ENCODE measurements at regions not wholly inside any gene's neighbourhood (a gene's known extent, or its start where the extent isn't known, plus 50 kb on each side); places are given as distances from the start of the nearest gene placed in this dataset.
"Not testable (repeated sequence)": the region's sequence is repeated elsewhere in the genome, so short reads cannot be mapped to it uniquely, and the experiment has no call there.

DNA sequence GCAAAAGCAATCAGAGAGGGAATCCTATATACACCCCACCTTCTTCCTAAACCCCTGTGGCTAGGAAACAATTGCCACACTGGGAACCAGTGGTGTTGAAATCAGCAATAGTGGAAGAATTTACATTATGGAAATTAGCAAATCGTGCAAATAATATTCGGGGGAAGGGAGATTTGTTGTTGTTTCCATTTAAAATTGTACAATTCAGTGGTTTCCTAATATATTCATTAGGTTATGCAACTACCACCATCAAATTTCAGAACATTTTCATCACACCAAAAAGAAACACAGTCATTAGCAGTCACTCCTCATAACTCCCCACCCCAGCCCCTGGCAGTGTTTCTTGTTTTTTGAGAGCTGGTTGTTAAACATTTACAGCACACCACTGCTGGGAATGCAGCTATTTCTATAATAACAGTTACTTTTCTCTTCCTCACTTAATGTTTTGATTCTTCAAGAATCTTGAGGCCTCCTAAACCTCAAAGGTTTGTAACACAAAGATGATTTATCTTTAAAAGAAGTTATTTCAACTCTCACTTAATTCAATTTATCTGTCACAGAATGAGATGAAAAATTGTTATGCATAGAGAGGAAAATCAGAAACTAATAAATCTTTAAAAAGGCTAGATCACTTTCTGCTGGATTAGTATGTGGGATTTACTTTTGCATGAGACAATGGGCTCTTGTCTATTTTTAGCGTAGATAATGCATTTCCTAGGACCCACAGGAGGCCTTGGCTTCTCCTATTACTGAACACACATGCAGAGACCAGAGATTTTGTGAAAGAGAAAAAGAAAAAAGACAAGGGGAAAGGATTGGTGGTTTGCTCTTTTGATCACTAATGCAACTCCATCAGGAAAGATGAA is 91.8 kb upstream of the DAPK1 start:
- no peak for DNase-seq (ENCODE audit: low spot score)

DNA sequence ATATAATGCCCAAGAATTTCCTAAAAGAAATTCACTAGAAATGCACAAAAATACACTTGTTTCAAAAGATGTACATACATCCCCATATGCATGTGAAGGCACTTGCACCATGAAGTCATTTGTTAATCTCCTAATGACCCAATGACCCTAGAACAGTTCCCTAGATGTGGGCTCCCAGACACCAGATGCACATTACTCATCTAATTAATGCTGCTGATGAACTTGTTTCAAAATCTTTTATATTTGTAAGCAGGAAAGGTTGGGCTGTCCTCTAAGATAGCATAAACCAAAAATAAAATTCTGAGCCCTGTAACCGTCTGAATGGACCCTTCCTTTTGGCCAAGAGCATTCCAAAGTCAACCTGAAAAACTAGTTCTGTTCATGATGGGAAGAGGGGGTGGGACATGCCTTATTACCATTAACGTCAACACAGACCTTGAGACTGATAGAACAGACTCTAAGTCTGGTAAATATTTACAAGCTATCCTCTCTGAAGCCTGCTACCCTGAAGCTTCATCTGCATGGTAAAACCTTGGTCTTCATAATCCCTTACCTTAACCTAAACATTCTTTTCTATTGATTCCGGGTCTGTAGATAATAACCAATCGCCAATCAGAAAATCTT is 91.0 kb upstream of the DAPK1 start:
- no peak for DNase-seq (ENCODE audit: low spot score)

DNA sequence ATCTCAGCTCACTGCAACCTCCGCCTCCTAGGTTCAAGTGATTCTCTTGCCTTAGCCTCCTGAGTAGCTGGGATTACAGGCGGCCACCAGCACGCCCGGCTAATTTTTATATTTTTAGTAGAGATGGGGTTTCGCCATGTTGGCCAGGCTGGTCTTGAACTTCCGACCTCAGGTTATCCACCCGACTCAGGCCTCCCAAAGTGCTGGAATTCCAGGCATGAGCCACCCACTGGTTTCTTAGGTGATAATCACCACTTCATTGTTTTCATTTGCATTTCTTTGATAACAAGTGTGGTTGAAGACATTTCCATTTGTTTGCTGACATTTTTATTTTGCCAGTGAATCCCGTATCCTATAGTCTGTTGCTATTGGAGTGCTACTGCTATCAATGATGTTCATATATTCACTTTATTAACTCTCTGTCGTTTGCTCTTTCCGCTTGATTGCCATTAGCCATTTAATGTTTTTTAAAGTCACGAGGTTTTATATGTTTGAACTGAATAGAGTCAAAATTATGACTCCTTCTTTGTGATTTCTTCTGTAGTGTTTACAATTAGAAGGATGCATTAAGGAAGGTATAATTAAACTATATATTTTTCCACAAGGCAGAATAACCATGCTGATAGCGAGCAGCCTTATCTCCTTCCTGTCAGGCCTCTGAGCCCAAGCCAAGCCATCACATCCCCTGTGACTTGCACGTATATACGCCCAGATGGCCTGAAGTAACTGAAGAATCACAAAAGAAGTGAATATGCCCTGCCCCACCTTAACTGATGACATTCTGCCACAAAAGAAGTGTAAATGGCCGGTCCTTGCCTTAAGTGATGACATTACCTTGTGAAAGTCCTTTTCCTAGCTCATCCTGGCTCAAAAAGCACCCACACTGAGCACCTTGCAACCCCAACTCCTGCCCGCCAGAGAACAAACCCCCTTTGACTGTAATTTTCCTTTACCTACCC is 87.3 kb upstream of the DAPK1 start:
- not testable (repeated sequence) for DNase-seq (ENCODE audit: low spot score)

DNA sequence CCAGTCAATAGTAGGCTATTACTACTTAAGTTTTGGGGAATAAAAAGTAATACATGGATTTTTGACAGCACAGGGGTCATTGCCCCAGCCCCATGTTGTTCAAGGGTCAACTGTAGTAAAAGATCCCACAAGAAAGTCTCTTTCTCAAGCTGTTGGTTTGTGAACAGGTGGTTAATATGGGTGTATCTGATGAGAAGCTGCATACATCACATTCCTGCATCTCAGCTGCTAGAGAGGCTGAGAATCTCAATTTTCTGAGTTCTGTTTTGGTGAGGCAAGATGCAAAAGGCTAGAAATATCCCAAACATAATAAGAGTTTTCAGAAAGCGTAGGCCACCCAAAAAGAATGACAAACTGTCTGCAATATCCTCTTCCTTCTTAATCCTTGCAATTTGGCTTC is 76.8 kb upstream of the DAPK1 start:
- DNase-seq (ENCODE audit: low spot score) = no peak

DNA sequence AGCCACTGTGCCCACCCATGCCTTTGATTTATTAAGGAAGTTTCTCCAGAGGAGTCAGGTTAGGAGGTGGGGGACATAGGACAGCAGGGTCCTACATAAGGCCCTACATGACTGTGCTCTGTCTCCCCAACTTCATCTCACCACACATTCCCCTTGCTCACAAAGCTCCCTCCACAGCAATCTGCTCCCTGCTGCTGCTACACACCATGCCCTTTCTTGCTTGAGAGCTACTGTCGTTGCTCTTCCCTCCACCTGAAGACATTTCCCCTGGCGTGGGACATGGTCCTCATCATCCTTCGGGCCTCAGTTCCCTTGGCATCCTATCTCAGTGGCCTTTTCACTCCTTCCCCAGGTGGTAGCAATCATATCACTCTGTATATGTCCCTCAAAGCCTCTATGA is 75.9 kb upstream of the DAPK1 start:
- DNase-seq (ENCODE audit: low spot score) = no peak

DNA sequence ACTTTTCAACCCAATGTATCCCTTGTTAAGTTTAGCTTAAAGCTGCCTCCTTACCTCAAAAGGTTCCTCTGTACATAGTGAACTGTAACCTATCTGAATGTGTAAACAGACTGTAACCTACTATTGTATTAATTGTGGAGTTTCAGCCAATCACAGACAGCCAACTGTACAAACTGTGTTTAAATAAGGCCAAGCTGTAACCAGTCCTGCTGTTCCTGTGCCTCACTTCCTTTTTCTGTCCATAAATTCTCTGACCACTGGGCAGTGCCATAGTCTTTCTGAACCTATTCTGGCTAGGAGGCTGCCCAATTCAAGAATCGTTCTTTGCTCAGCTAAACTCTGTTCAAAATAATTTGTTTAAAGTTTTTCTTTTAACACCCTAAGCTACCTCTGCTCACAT is 74.7 kb upstream of the DAPK1 start:
- DNase-seq (ENCODE audit: low spot score) = no peak

DNA sequence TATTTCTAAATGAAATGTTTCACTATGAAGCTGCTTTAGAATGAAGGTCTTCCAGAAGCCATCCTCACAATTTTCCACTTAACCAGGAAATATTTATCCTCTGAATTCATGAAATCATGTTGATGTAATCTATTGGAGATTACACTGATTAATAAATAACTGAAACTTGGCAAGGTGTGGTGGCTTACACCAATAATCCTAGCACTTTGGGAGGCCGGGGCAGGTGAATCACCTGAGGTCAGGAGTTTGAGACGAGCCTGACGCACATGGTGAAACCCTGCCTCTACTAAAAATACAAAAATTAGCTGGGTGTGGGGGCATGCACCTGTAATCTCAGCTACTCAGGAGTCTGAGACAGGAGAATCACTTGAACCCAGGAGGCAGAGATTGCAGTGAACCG is 73.8 kb upstream of the DAPK1 start:
- not testable (repeated sequence) for DNase-seq (ENCODE audit: low spot score)

DNA sequence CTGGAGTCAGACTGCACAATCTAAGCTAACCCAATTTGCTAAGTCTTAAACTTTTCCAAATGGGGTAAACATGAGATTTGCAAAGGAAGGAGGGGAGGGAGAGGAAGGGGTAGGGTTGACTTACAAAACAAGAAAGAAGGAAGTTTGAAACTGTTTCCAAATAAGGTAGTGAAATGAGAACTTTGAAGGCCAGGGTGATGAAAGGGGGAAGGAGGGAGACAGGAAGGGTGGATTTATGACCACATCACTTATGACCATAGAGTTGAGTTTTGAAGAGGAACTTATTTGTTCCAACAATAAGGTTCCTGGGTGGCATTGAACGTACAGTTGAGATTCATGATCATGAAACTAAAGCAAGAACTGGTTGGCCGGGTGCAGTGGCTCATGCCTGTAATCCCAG is 72.5 kb upstream of the DAPK1 start:
- DNase-seq (ENCODE audit: low spot score) = no peak

DNA sequence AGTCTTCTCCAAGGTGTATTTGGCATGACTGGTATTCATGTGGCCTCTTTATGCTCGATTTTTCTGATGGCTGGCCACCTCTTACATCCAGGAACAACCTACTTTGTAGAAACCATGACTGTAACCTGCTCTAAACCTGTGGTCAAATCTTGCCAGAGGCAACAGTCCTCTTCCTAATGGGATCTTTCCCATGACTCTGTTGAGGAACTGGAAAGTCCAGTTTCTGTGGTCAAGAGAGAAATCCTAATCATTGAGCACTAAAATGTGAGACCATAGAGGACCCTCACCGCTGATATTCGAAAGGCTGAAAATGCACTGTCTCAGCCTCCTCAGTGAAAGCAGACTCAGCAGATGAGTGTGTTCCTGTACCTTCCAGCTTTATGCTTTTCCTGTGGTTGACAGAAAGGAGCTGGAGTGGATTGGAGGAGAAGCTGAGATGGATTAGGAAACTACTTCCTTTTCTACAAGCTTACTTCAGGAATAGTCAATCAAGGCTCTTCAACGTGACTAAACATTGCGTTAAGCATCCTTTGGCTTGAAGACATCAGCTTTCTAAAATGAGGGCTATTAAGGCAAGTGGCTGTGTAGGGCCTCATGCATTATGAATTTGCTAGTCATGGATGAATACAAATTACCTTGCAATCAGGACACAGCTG is 69.7 kb upstream of the DAPK1 start:
- DNase-seq (ENCODE audit: low spot score) = no peak

DNA sequence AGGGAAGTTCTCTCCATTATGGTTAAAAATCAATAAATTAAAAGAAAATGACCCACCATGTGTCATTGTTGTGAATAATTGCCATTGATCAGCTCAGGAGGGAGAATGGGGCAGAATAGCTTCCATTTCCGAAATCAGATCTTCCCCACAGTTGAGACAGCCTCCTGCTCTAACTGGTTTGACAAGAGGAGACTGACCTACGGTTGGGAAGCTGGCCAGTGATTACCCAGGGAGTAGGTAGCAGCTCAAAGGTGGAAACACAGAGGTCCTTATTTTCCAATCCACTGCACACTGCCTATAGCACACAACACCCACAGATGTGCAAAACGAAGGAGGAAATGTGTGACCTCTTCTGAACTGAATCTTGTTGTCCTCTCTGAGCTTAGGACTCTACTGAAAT is 69.0 kb upstream of the DAPK1 start:
- no peak for DNase-seq (ENCODE audit: low spot score)

DNA sequence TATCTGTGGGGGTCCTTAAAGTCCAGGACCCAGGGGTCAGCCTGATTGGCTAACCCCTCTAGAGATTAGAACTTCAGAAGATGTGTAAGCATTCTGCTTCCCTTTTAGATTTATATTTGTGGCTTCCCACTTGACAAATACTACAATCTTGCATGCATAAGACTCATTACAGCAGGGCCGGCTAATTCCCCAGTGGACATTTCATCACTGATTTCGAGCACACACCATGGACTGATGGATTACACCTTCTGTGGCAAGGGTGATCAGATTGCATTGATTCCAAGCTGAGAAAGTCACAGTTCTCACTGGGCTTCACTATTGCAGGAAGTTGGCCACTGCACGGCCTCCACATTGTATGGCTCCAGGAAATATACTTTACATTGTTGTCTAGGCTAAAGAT is 65.8 kb upstream of the DAPK1 start:
- no peak for DNase-seq (ENCODE audit: low spot score)

DNA sequence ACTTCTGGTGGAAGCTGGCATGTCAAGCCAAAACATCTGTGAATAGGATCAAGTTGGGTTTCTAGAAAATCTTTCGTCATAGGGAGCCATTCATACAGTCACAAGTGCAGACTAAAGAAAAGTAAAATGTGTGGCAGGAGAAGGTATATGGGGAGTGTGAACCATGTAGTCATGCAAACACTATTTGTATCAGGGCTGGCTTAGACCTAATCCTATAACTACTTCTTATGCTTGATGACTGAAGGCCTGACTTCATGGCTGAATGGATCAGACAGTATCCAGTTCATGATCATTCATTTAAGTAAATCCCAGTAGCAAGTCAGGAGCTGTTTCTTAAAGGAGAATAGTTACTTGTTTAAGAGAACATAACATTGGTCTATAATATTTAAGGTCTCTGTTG is 63.8 kb upstream of the DAPK1 start:
- DNase-seq (ENCODE audit: low spot score) = no peak

DNA sequence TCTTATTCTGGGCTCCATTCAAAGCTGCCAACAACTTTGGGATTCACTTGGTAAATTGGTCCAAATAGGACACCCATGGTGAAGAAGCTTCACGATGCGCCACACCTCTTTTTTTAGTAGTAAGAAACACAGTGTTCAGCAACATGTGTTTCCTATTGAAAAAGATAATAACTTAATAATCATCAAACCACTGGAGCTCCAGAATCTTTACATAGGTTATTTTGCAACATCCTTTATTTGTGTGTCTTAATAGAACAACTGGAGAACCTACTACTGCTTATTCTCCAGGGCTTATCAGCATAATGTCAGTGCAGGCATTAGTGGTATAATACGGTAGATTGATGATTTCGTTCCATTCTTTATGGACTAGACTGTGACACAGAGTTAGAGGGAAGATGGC is 63.3 kb upstream of the DAPK1 start:
- no peak for DNase-seq (ENCODE audit: low spot score)

DNA sequence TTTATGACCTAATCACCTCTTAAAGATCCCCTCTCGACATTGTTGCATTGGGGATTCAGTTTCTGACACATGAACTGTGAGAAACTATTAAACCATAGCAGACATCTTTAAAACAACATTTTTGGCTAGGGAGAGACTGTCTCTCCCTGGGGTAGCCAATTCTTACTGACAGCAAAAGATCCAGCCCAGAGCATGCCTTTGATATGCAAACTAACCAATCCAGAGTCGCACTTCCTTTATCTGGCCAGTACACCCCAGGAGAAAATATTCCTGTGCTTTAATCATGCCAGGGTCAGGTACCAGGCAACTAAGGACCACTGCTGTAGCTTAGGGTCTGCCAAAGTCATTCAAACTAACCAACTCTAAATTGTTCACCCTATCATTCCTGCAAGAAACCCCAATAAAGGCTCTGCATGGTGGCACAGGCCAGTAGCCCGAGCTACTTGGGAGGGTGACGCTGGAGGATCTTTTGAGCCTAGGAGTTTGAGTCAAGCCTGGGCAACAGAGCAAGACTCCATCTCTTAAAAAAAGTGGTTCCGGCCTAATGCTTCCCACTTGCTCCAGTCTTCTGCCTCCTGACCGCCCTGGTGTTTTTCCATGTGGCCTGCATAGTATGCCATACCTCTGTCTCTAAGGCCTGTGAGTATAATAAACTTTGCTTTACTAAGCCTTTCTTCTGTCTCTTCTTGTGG is 62.3 kb upstream of the DAPK1 start:
- no peak for DNase-seq (ENCODE audit: low spot score)

DNA sequence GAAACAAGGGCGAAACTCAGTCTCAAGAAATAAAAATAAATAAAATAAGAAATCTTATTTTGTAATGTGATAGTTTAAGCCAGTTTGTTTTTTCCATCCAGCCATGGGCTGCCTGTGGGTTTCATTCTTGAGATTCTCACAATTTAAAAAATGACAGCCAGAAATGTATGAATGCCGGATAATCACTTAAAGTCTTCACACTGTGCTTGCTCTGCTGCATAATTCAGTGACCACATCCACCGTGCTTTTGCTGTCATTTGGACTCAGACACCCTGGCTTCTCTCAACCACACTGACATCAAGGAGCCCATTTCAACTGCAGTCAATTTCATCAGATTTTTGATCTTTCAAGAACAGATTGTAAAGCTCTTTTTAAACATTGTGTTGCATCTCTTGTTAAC is 61.0 kb upstream of the DAPK1 start:
- DNase-seq (ENCODE audit: low spot score) = no peak

DNA sequence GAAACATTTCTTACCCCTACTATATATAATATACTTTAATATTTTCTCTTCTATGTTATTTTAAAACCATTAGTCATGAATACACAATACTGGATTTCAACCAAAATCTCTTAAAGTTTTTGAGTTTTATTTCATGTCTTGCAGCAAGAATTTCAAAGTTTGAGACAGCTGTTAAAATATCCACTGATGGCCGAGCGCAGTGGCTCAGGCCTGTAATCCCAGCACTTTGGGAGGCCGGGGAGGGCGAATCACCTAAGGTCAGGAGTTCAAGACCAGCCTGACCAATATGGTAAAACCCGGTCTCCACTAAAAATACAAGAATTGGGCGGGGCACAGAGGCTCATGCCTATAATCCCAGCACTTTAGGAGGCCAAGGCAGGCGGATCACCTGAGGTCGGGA is 59.7 kb upstream of the DAPK1 start:
- DNase-seq (ENCODE audit: low spot score) = no peak

DNA sequence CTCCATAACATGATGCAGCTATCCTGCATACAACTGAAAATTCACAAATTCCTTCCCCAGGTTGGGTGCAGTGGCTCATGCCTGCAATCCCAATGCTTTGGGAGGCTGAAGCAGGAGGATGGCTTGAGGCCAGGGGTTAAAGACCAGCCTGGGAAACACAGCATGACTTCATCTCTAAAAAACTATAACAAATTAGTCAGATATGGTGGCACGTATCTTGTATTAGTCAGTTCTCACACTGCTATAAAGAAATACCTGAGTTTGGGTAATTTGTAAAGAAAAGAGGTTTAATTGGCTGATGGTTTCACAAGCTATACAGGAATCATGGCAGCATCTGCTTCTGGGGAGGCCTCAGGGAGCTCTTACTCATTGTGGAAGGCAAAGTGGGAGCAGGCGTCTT is 56.4 kb upstream of the DAPK1 start:
- DNase-seq (ENCODE audit: low spot score) = no peak

DNA sequence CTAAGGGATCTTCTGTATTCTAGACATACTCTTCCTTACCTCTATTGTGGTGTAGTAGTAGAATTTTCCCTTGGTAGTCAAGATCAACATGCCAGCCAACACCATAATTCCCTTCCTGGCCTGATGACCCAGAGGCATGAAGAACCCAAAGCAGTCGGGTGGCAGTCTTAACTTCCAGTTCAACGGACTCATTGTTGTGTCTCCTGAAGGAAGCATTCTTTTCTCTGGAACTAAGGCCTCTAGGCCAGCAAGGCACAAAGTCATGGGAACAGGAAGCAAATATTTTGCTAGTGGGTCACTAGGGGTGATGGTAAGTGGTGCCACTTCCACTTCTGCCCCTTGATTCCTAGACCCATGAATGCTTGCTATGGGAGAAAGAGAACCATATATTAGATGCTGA is 55.2 kb upstream of the DAPK1 start:
- no peak for DNase-seq (ENCODE audit: low spot score)

DNA sequence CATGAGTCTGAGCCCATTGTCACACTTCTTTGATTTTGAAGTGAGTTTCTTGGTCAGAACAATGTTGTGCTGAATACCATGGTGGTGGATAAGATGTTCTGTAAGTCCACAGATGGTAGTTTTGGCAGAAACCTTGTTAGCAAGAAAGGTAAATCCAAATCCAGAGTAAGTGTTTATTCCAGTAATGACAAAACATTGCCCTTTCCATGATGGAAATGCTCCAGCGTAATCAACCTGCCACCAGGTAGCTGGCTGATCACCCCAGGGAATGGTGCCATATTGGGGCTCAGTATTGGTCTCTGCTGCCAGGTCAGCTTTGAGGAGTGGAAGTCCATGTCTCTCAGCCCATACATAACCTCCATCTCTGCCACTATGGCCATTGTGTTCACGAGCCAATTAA is 54.7 kb upstream of the DAPK1 start:
- no peak for DNase-seq (ENCODE audit: low spot score)

DNA sequence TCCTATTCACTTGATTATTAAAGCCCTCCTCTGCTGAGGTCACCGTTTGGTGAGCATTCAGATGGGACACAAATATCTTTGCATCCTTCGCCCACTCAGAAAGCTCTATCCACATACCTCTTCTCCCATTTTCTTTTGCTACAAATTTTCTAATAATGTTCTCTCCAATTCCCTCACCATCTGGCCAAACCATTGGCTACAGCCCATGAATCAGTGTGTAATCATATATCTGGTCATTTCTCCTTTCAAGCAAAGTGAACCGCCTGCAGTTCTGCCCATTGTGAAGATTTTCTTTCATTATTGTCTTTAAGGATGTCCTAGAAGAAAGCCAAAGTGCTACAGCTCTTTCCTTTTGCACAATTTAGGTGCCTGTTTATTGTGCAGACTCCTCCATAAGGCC is 54.2 kb upstream of the DAPK1 start:
- DNase-seq (ENCODE audit: low spot score) = no peak

DNA sequence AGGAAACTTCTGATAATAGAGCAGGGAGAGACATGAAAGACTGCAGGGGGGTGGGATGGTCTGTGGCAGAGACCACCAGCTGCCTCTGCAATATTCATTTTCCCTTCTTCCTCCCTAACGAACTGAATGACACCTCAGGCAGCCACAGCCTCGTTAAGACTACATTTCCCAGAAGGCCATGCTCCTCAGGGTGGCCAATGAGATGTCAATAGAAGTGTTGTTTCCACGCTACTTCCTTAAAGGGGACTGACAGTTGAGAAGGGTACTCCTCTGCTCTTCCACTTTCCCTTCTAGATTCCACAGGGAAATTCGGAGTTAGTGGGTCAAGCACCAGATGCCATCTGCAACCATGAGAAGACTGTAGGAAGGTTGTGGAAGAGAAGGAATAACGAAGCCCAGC is 52.0 kb upstream of the DAPK1 start:
- no peak for DNase-seq (ENCODE audit: low spot score)

Data from H4 (cell line).